HG02970 (cell line): ENCODE measurements at regions not wholly inside any gene's neighbourhood (a gene's known extent, or its start where the extent isn't known, plus 50 kb on each side); places are given as distances from the start of the nearest gene placed in this dataset.
"Not testable (repeated sequence)": the region's sequence is repeated elsewhere in the genome, so short reads cannot be mapped to it uniquely, and the experiment has no call there.

Experiments used
- ATAC-seq: cut with Tn5 transposase; IDR thresholded peaks from one replicate; pipeline ENCODE4 v1.9.1; 2021; ENCODE audit warnings: mild to moderate bottlenecking, moderate library complexity, moderate number of reproducible peaks; ENCODE audit not compliant: unreplicated experiment, low FRiP score

GRCh38 chrX:861921-862320 lies 231.3 kb downstream of the SHOX start:
- no peak for ATAC-seq

- no peak for ATAC-seq
Observed at GRCh38 chrX:861340-861890, 230.8 kb downstream of the SHOX start.

GRCh38 chrX:859329-859728 lies 228.7 kb downstream of the SHOX start:
- no peak for ATAC-seq

- no peak for ATAC-seq
Observed at GRCh38 chrX:858542-859078, 228.0 kb downstream of the SHOX start.

- ATAC-seq = no peak
Observed at GRCh38 chrX:857376-857775, 226.8 kb downstream of the SHOX start.

GRCh38 chrX:856566-857290 lies 226.1 kb downstream of the SHOX start:
- no peak for ATAC-seq

- ATAC-seq = no peak
Observed at GRCh38 chrX:853304-853703, 222.7 kb downstream of the SHOX start.

- no peak for ATAC-seq
Observed at GRCh38 chrX:850471-850916, 219.9 kb downstream of the SHOX start.

GRCh38 chrX:848386-848785 lies 217.8 kb downstream of the SHOX start:
- no peak for ATAC-seq

GRCh38 chrX:843306-843705 lies 212.7 kb downstream of the SHOX start:
- ATAC-seq = no peak

GRCh38 chrX:840556-840955 lies 210.0 kb downstream of the SHOX start:
- no peak for ATAC-seq

- not testable (repeated sequence) for ATAC-seq
Observed at GRCh38 chrX:838666-839065, 208.1 kb downstream of the SHOX start.

- ATAC-seq = not testable (repeated sequence)
Observed at GRCh38 chrX:835857-836256, 205.3 kb downstream of the SHOX start.

GRCh38 chrX:830532-830931 lies 199.9 kb downstream of the SHOX start:
- no peak for ATAC-seq

GRCh38 chrX:829145-829544 lies 198.6 kb downstream of the SHOX start:
- no peak for ATAC-seq

GRCh38 chrX:828411-828959 lies 197.9 kb downstream of the SHOX start:
- ATAC-seq = no peak

- ATAC-seq = no peak
Observed at GRCh38 chrX:826448-826847, 195.9 kb downstream of the SHOX start.

- ATAC-seq = no peak
Observed at GRCh38 chrX:825991-826390, 195.4 kb downstream of the SHOX start.

- not testable (repeated sequence) for ATAC-seq
Observed at GRCh38 chrX:823073-823472, 192.5 kb downstream of the SHOX start.

GRCh38 chrX:821327-822107 lies 190.9 kb downstream of the SHOX start:
- ATAC-seq = no peak

- no peak for ATAC-seq
Observed at GRCh38 chrX:819684-820083, 189.1 kb downstream of the SHOX start.
